Naive thymus-derived CD4-positive, alpha-beta T cell (primary cell): ENCODE measurements at regions not wholly inside any gene's neighbourhood (a gene's known extent, or its start where the extent isn't known, plus 50 kb on each side); places are given as distances from the start of the nearest gene placed in this dataset.

Source experiments
- ATAC-seq: fragments of 150-1000 bp; cut with Tn5 transposase; 2 replicates; pipeline ENCODE4 v1.10.0; 2021; ENCODE audit warnings: mild to moderate bottlenecking, moderate library complexity
- CTCF ChIA-PET: fragments of 350-600 bp; sonication (Branson Sonifier 250); formaldehyde crosslinking; loops from one replicate; lab custom pipeline; 2021; ENCODE audit warnings: antibody characterized with exemption; lab: Charles Lee
- POLR2A ChIA-PET: fragments of 350-600 bp; sonication (Branson Sonifier 250); formaldehyde crosslinking; loops from one replicate; lab custom pipeline; 2021; ENCODE audit warnings: antibody characterized with exemption, inconsistent platforms; lab: Charles Lee
- DNase-seq, 9 donors: peaks; one replicate each; pipeline versions ENCODE4 v3.0.0 to v3.0.0-alpha.2; 2020 to 2022; ENCODE audit warnings: mixed read lengths in 1 of 9
- H3K27ac ChIP-seq: one replicate; pipeline ENCODE4 v1.7.0; 2013; ENCODE audit warnings: mild to moderate bottlenecking, low read depth, low read length, moderate library complexity
- H3K27me3 ChIP-seq, 2 donors: one replicate each; pipeline ENCODE4 v1.7.0; 2013; ENCODE audit warnings: low read length in 2 of 2, mild to moderate bottlenecking in 2 of 2, moderate library complexity in 2 of 2; ENCODE audit not compliant: control insufficient read depth in 2 of 2, insufficient read depth in 2 of 2
- H3K36me3 ChIP-seq, 3 experiments: 1 replicate in 2 of 3; 2 replicates in 1 of 3; pipeline ENCODE4 v1.7.0; 2013; ENCODE audit warnings: low read length in 3 of 3, mild to moderate bottlenecking in 3 of 3, moderate library complexity in 1 of 3; ENCODE audit not compliant: insufficient read depth in 3 of 3, control insufficient read depth in 2 of 3
- H3K4me1 ChIP-seq, 2 donors: one replicate each; pipeline ENCODE4 v1.7.0; 2013; ENCODE audit warnings: low read length in 2 of 2, mild to moderate bottlenecking in 2 of 2, moderate library complexity in 1 of 2; ENCODE audit not compliant: control insufficient read depth in 2 of 2, insufficient read depth in 2 of 2
- H3K4me3 ChIP-seq: 2 replicates; pipeline ENCODE4 v1.7.0; 2013; ENCODE audit warnings: mild to moderate bottlenecking, low read length
- H3K9me3 ChIP-seq, 3 experiments: 1 replicate in 2 of 3; 2 replicates in 1 of 3; pipeline ENCODE4 v1.7.0; 2013; ENCODE audit warnings: low read length in 3 of 3; ENCODE audit not compliant: control insufficient read depth in 2 of 3
- H3K27ac Mint-ChIP-seq, 9 donors: one replicate each; pipeline ENCODE4 v1.8.0; 2020 to 2022; ENCODE audit warnings: mixed read lengths in 9 of 9, mild to moderate bottlenecking in 8 of 9, moderate library complexity in 5 of 9, inconsistent platforms in 2 of 9
- H3K27me3 Mint-ChIP-seq, 5 donors: one replicate each; pipeline ENCODE4 v1.8.0; 2021 to 2022; ENCODE audit warnings: mixed read lengths in 5 of 5, mild to moderate bottlenecking in 1 of 5
- H3K36me3 Mint-ChIP-seq, 5 donors: one replicate each; pipeline ENCODE4 v1.8.0; 2020 to 2022; ENCODE audit warnings: mixed read lengths in 5 of 5, mild to moderate bottlenecking in 3 of 5, inconsistent platforms in 1 of 5
- H3K4me1 Mint-ChIP-seq, 7 donors: one replicate each; pipeline ENCODE4 v1.8.0; 2020 to 2022; ENCODE audit warnings: mixed read lengths in 7 of 7, mild to moderate bottlenecking in 3 of 7, inconsistent platforms in 1 of 7
- H3K4me3 Mint-ChIP-seq, 10 donors: one replicate each; pipeline ENCODE4 v1.8.0; 2020 to 2022; ENCODE audit warnings: mild to moderate bottlenecking in 10 of 10, mixed read lengths in 10 of 10, moderate library complexity in 6 of 10, inconsistent platforms in 2 of 10
- H3K9me3 Mint-ChIP-seq, 11 donors: one replicate each; pipeline ENCODE4 v1.8.0; 2020 to 2022; ENCODE audit warnings: mixed read lengths in 11 of 11, mild to moderate bottlenecking in 4 of 11, inconsistent platforms in 1 of 11, moderate library complexity in 1 of 11
- intact Hi-C, 2 donors: fragments of 100-400 bp; cut with micrococcal nuclease; formaldehyde crosslinking; loops; one replicate each; pipeline ENCODE4 v1.15.1; 2023

- no peak overlapping the region for H3K4me3 Mint-ChIP-seq
- peaks cover 0 to 4% (median 0%) of the 10 kb centered on the region in 11 donors for H3K9me3 Mint-ChIP-seq
- H3K4me3 ChIP-seq = no peak overlapping the region
- H3K27me3 Mint-ChIP-seq = peaks cover 0 to 35% (median 21%) of the 10 kb centered on the region in 5 donors
- no peaks in the 10 kb centered on the region for H3K36me3 ChIP-seq
- no peaks in the 10 kb centered on the region for H3K9me3 ChIP-seq
- peaks cover 0 to 5% (median 0%) of the 10 kb centered on the region in 7 donors for H3K4me1 Mint-ChIP-seq
- no peaks in the 10 kb centered on the region for H3K36me3 Mint-ChIP-seq
- DNase-seq = no peak
- POLR2A ChIA-PET = no interaction called here
- CTCF ChIA-PET = no interaction called here
- no peaks in the 10 kb centered on the region for H3K27me3 ChIP-seq
- no peak overlapping the region for H3K27ac ChIP-seq
- H3K4me1 ChIP-seq = no peaks in the 10 kb centered on the region
- intact Hi-C loops = no loop called here
- ATAC-seq = no peak
- no peak overlapping the region for H3K27ac Mint-ChIP-seq
Observed at GRCh38 chr16:50925758-50926357, 184.0 kb downstream of the CYLD start.

GRCh38 chr16:50924759-50925545 is 183.1 kb downstream of the CYLD start:
- intact Hi-C loops = no loop called here
- peaks cover 0 to 4% (median 0%) of the 10 kb centered on the region in 11 donors for H3K9me3 Mint-ChIP-seq
- H3K4me3 Mint-ChIP-seq = no peak overlapping the region
- ATAC-seq (no peak), DNase-seq (no peak)
- Histone ChIP-seq H3K9me3 (no peaks in the 10 kb centered on the region), H3K27me3 (no peaks in the 10 kb centered on the region), H3K4me1 (no peaks in the 10 kb centered on the region), H3K4me3 (no peak overlapping the region), H3K36me3 (no peaks in the 10 kb centered on the region), H3K27ac (no peak overlapping the region)
- H3K4me1 Mint-ChIP-seq = peaks cover 0 to 5% (median 0%) of the 10 kb centered on the region in 7 donors
- peaks cover 0 to 40% (median 21%) of the 10 kb centered on the region in 5 donors for H3K27me3 Mint-ChIP-seq
- ChIA-PET POLR2A (no interaction called here), CTCF (no interaction called here)
- no peaks in the 10 kb centered on the region for H3K36me3 Mint-ChIP-seq
- H3K27ac Mint-ChIP-seq = no peak overlapping the region

- intact Hi-C loops = no loop called here
- Mint-ChIP-seq H3K4me3 (no peak overlapping the region), H3K27ac (peak overlapping the region in 1 of 9 donors; percentile 59), H3K27me3 (peaks cover 0 to 34% (median 21%) of the 10 kb centered on the region in 5 donors), H3K9me3 (peaks cover 0 to 5% (median 0%) of the 10 kb centered on the region in 11 donors), H3K4me1 (no peaks in the 10 kb centered on the region), H3K36me3 (no peaks in the 10 kb centered on the region)
- Histone ChIP-seq H3K27me3 (no peaks in the 10 kb centered on the region), H3K4me1 (no peaks in the 10 kb centered on the region), H3K36me3 (no peaks in the 10 kb centered on the region), H3K27ac (no peak overlapping the region), H3K4me3 (no peak overlapping the region), H3K9me3 (no peaks in the 10 kb centered on the region)
- ChIA-PET CTCF (no interaction called here), POLR2A (no interaction called here)
- ATAC-seq (no peak), DNase-seq (no peak)
Observed at GRCh38 chr16:50917950-50918703, 176.2 kb downstream of the CYLD start.

GRCh38 chr16:50916040-50916439 is 174.2 kb downstream of the CYLD start:
- no peak overlapping the region for H3K27ac Mint-ChIP-seq
- no peak for DNase-seq
- no peaks in the 10 kb centered on the region for H3K4me1 Mint-ChIP-seq
- H3K36me3 ChIP-seq = no peaks in the 10 kb centered on the region
- H3K4me3 Mint-ChIP-seq = no peak overlapping the region
- ChIA-PET POLR2A (no interaction called here), CTCF (no interaction called here)
- no peak overlapping the region for H3K27ac ChIP-seq
- H3K4me3 ChIP-seq = no peak overlapping the region
- H3K27me3 ChIP-seq = no peaks in the 10 kb centered on the region
- peaks cover 5 to 49% (median 29%) of the 10 kb centered on the region in 5 donors for H3K27me3 Mint-ChIP-seq
- ATAC-seq = no peak
- no peaks in the 10 kb centered on the region for H3K36me3 Mint-ChIP-seq
- H3K4me1 ChIP-seq = no peaks in the 10 kb centered on the region
- intact Hi-C loops = no loop called here
- H3K9me3 Mint-ChIP-seq = peaks cover 0 to 2% (median 0%) of the 10 kb centered on the region in 11 donors
- no peaks in the 10 kb centered on the region for H3K9me3 ChIP-seq

- H3K4me1 Mint-ChIP-seq = no peaks in the 10 kb centered on the region
- H3K4me3 Mint-ChIP-seq = no peak overlapping the region
- H3K27me3 Mint-ChIP-seq = peaks cover 7 to 46% (median 29%) of the 10 kb centered on the region in 5 donors
- intact Hi-C loops = no loop called here
- ChIA-PET CTCF (no interaction called here), POLR2A (no interaction called here)
- H3K27ac Mint-ChIP-seq = no peak overlapping the region
- no peak for ATAC-seq
- no peak for DNase-seq
- no peaks in the 10 kb centered on the region for H3K36me3 Mint-ChIP-seq
- no peaks in the 10 kb centered on the region for H3K9me3 ChIP-seq
- no peaks in the 10 kb centered on the region for H3K27me3 ChIP-seq
- no peaks in the 10 kb centered on the region for H3K4me1 ChIP-seq
- no peak overlapping the region for H3K27ac ChIP-seq
- no peaks in the 10 kb centered on the region for H3K36me3 ChIP-seq
- no peak overlapping the region for H3K4me3 ChIP-seq
- peaks cover 0 to 2% (median 0%) of the 10 kb centered on the region in 11 donors for H3K9me3 Mint-ChIP-seq
Observed at GRCh38 chr16:50915120-50915519, 173.2 kb downstream of the CYLD start.

- Histone ChIP-seq H3K4me3 (no peak overlapping the region), H3K4me1 (no peaks in the 10 kb centered on the region), H3K36me3 (no peaks in the 10 kb centered on the region), H3K27me3 (no peaks in the 10 kb centered on the region), H3K9me3 (no peaks in the 10 kb centered on the region), H3K27ac (no peak overlapping the region)
- Mint-ChIP-seq H3K4me1 (peaks cover 0 to 4% (median 0%) of the 10 kb centered on the region in 7 donors), H3K4me3 (no peak overlapping the region), H3K36me3 (no peaks in the 10 kb centered on the region), H3K27ac (no peak overlapping the region), H3K27me3 (peaks cover 10 to 53% (median 27%) of the 10 kb centered on the region in 5 donors), H3K9me3 (peaks cover 0 to 2% (median 0%) of the 10 kb centered on the region in 11 donors)
- DNase-seq (no peak), ATAC-seq (no peak)
- CTCF ChIA-PET = no interaction called here
- intact Hi-C loops = no loop called here
- POLR2A ChIA-PET = no interaction called here
Observed at GRCh38 chr16:50910736-50911100, 168.8 kb downstream of the CYLD start.
